Right lobe of liver (tissue), 6 donors: ENCODE measurements at regions not wholly inside any gene's neighbourhood (a gene's known extent, or its start where the extent isn't known, plus 50 kb on each side); places are given as distances from the start of the nearest gene placed in this dataset.

Source experiments
- ATAC-seq, 4 donors: fragments of 200-7000 bp; cut with Tn5 transposase; one replicate each; pipeline ENCODE4 v1.9.1; 2020; ENCODE audit warnings: mild to moderate bottlenecking in 4 of 4, moderate library complexity in 4 of 4
- DNase-seq, 3 donors: peaks; one replicate each; pipeline ENCODE4 v3.0.0-alpha.2; 2020
- H3K27ac ChIP-seq, 3 donors: fragments of 200-600 bp; one replicate each; pipeline ENCODE4 v1.8.0; 2022
- H3K27me3 ChIP-seq, 2 donors: fragments of 200-600 bp; one replicate each; pipeline ENCODE4 v1.8.0; 2022
- H3K36me3 ChIP-seq, 4 donors: fragments of 200-600 bp; sonication (generic) in 1 of 4; one replicate each; pipeline versions ENCODE4 v1.5.1 to v1.8.0; 2017 to 2022; ENCODE audit warnings: control low read depth in 1 of 4
- H3K4me1 ChIP-seq, 4 donors: fragments of 200-600 bp; sonication (generic) in 1 of 4; one replicate each; pipeline versions ENCODE4 v1.5.1 to v1.8.0; 2017 to 2022; ENCODE audit warnings: control low read depth in 1 of 4
- H3K4me3 ChIP-seq, 3 donors: fragments of 200-600 bp; one replicate each; pipeline ENCODE4 v1.8.0; 2022
- H3K9me3 ChIP-seq, 4 donors: fragments of 200-600 bp; sonication (generic) in 1 of 4; one replicate each; pipeline versions ENCODE4 v1.5.1 to v1.8.0; 2017 to 2022; ENCODE audit warnings: control low read depth in 1 of 4
- POLR2A ChIP-seq: fragments of 450-650 bp; IDR thresholded peaks from one replicate; pipeline ENCODE4 v1.6.1; 2017; ENCODE audit warnings: antibody characterized with exemption, mild to moderate bottlenecking
- WGBS: methylation state at CpG from one replicate; pipeline ENCODE4 v1.1.6; 2018; ENCODE audit warnings: low coverage, low lambda C conversion rate; ENCODE audit not compliant: insufficient coverage; ENCODE audit errors: missing lambda C conversion rate; 5-methylcytosine and 5-hydroxymethylcytosine counted together
- intact Hi-C, 2 donors: fragments of 100-400 bp; cut with DNase I; formaldehyde crosslinking; loops; one replicate each; pipeline versions ENCODE4 v1.11.2 to v1.14.1; 2022
- TF ChIP-seq, protein P1 (sequence below), 4 donors: fragments of 200-600 bp in 3 of 4; fragments of 450-650 bp in 1 of 4; IDR thresholded peaks; one replicate each; pipeline versions ENCODE4 v1.5.1 to v1.8.0; 2016 to 2022; ENCODE audit warnings: antibody characterized with exemption in 4 of 4, mild to moderate bottlenecking in 2 of 4
- donor health status: DM: no; HTN: yes; CAD: no.
- donor health status: DM: no; HTN: no; CAD: no.
- donor health status: DM: no; HTN: no; CAD: no.
- donor health status: DM: no; HTN: yes; CAD: no.
- donor health status: DM: no; HTN: yes; CAD: no.

GRCh38 chr11:56932572-56933220 lies 56.0 kb upstream of the OR5AK2 start:
- no peak for ATAC-seq
- intact Hi-C loops = no loop called here
- H3K9me3 ChIP-seq = no peaks in the 10 kb centered on the region
- 66% methylated on average over 4 of the region's 5 CpGs for WGBS
- no peak overlapping the region for H3K27ac ChIP-seq
- no peaks in the 10 kb centered on the region for H3K27me3 ChIP-seq
- no peaks in the 10 kb centered on the region for H3K36me3 ChIP-seq
- no peak for DNase-seq
- TF ChIP-seq, protein P1, sequence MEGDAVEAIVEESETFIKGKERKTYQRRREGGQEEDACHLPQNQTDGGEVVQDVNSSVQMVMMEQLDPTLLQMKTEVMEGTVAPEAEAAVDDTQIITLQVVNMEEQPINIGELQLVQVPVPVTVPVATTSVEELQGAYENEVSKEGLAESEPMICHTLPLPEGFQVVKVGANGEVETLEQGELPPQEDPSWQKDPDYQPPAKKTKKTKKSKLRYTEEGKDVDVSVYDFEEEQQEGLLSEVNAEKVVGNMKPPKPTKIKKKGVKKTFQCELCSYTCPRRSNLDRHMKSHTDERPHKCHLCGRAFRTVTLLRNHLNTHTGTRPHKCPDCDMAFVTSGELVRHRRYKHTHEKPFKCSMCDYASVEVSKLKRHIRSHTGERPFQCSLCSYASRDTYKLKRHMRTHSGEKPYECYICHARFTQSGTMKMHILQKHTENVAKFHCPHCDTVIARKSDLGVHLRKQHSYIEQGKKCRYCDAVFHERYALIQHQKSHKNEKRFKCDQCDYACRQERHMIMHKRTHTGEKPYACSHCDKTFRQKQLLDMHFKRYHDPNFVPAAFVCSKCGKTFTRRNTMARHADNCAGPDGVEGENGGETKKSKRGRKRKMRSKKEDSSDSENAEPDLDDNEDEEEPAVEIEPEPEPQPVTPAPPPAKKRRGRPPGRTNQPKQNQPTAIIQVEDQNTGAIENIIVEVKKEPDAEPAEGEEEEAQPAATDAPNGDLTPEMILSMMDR (IDR thresholded peaks at IDR 0.05) = no peak
- TF ChIP-seq POLR2A = no peak
- no peaks in the 10 kb centered on the region for H3K4me1 ChIP-seq
- H3K4me3 ChIP-seq = no peak overlapping the region

DNA sequence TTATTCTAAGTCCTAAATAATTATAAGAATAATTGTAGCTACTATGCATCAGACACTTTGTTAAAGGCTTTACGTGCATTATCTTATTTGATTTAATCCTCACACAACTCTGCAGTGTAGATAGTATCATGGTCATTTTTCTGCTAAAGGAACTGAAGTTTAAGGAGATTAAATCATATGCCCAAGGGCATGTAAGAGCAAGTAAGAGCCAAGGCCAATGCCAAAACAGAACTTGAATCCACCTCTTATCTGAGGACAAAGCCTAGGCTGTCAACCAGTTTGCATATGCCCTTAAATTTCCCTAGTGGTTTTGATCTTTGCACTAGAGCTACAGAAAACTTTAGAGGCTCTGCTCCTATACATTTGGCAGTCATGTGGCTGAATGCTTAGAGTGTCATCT lies 65.6 kb upstream of the OR5AK2 start:
- H3K27me3 ChIP-seq = no peaks in the 10 kb centered on the region
- ATAC-seq = no peak
- H3K9me3 ChIP-seq = no peaks in the 10 kb centered on the region
- WGBS = 0% methylated on average over 1 of the region's 1 CpG
- H3K36me3 ChIP-seq = no peaks in the 10 kb centered on the region
- no peaks in the 10 kb centered on the region for H3K4me1 ChIP-seq
- no peak overlapping the region for H3K27ac ChIP-seq
- no peak overlapping the region for H3K4me3 ChIP-seq
- TF ChIP-seq, protein P1 (IDR thresholded peaks at IDR 0.05) = no peak
- TF ChIP-seq POLR2A = no peak
- no peak for DNase-seq
- intact Hi-C loops = no loop called here

DNA sequence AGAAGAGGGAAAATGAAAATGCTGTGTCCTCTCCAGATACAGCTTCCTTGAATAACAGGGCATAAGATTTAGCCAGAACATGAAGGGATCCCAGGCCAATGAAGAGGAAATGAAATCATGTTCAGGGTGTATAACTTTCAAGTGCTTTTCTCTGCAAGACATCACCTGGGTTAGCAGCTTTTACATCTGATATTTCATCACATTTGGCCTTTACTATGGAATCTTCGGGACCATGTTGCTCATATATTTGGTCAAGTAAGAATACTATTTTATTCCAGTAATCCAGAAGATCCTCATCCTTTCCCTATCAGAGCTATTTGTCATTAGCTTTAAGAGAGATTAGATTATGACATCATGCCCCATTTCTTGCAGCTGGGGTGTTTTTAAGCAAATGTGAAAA lies 66.3 kb upstream of the OR5AK2 start:
- no peak overlapping the region for H3K27ac ChIP-seq
- H3K4me3 ChIP-seq = no peak overlapping the region
- no peaks in the 10 kb centered on the region for H3K36me3 ChIP-seq

DNA sequence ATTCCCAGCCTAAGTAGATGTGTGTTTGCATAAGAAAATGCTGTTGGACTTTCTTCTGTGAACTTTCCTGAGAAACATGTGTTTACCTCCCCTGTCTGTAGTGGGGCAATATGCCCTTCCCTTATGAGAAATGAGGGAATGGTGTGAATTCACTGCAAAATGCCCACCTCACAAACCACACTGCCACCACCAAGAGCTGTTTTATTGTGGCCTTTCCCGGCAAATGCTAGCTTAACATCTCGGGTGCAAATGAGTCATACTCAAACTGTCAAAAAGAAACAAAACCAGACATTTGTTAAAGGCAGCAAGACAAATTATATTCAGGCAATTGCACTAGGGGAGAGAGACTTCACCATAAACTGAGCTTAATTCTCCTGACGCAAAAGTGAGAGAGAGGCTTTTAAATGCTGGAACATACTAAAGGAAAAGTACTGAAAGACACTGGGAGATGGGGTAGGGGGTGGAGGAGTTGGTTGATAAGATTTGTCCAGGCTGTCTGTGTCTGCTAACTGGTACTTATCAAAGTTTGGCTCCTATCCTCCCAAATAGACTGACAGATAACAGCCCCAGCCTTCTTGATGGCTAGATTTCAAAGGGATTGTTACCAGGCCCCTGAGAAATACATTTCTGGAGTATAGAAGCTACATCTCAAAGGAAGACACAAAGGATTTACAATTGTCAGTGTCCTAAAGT lies 70.9 kb upstream of the OR5AK2 start:
- Histone ChIP-seq H3K4me1 (no peaks in the 10 kb centered on the region), H3K9me3 (no peaks in the 10 kb centered on the region), H3K27me3 (no peaks in the 10 kb centered on the region), H3K4me3 (no peak overlapping the region), H3K27ac (no peak overlapping the region), H3K36me3 (no peaks in the 10 kb centered on the region)
- ATAC-seq (no peak), DNase-seq (no peak)
- TF ChIP-seq, protein P1 (IDR thresholded peaks at IDR 0.05) = no peak
- no peak for TF ChIP-seq POLR2A
- intact Hi-C loops = no loop called here
- WGBS = 45% methylated on average over 3 of the region's 3 CpGs

More for the DNA sequence above, 66.3 kb upstream of the OR5AK2 start:
- no peak for TF ChIP-seq POLR2A
- TF ChIP-seq, protein P1 (IDR thresholded peaks at IDR 0.05) = no peak
- intact Hi-C loops = no loop called here
- no peak for ATAC-seq
- Histone ChIP-seq H3K9me3 (no peaks in the 10 kb centered on the region), H3K27me3 (no peaks in the 10 kb centered on the region), H3K4me1 (no peaks in the 10 kb centered on the region)
- WGBS = 75% methylated on average over 1 of the region's 1 CpG
- DNase-seq = no peak
